K562 (cell line): ENCODE measurements at regions not wholly inside any gene's neighbourhood (a gene's known extent, or its start where the extent isn't known, plus 50 kb on each side); places are given as distances from the start of the nearest gene placed in this dataset.
"Not testable (repeated sequence)": the region's sequence is repeated elsewhere in the genome, so short reads cannot be mapped to it uniquely, and the experiment has no call there.

Experiments used
- ATAC-seq: fragments of 200-7000 bp; cut with Tn5 transposase; 3 replicates; pipeline ENCODE4 v1.9.1; 2020; ENCODE audit warnings: moderate library complexity
- BruUV-seq: library from RNA; stranded (reverse); fragments of 400-500 nt; replicated peaks from 2 replicates; lab custom pipeline; 2021; lab: Mats Ljungman, UMichigan
- CTCF ChIA-PET: fragments of 300-600 bp; formaldehyde crosslinking; extraction: SDS; loops from one replicate; lab custom pipeline; 2021; ENCODE audit warnings: low intra/inter-chr PET ratio; lab: Yijun Ruan, JAX
- POLR2A ChIA-PET: fragments of 300-600, 350-650 bp; sonication (Branson Sonifier 250); formaldehyde crosslinking; extraction: SDS; loops from one replicate; lab custom pipeline; 2021; ENCODE audit warnings: antibody characterized with exemption, inconsistent platforms; lab: Yijun Ruan, JAX
- DNase-seq, 4 experiments: peaks; one replicate each; pipeline versions ENCODE4 v3.0.0 to v3.0.0-alpha.2; 2011 to 2018; ENCODE audit warnings: low spot score in 3 of 4, mixed read lengths in 3 of 4; ENCODE audit errors: extremely low read depth in 1 of 4
- FAIRE-seq: peaks from 2 replicates; lab custom pipeline; 2011; peaks lifted over from hg19 to GRCh38; lab: Jason Lieb, UNC
- H2AFZ ChIP-seq: 2 replicates; pipeline ENCODE4 v1.6.0; 2011; ENCODE audit warnings: low read depth, low read length, control low read depth, inconsistent platforms
- H3K27ac ChIP-seq: fragments of 200-600 bp; 3 replicates; pipeline ENCODE4 v1.8.0; 2011; ENCODE audit warnings: low read depth, mild to moderate bottlenecking, control low read depth, inconsistent platforms, low read length, moderate library complexity, mixed read lengths; ENCODE audit errors: extremely low read depth
- H3K27me3 ChIP-seq, 2 experiments: fragments of 300-600 bp in 1 of 2; 2 replicates in 1 of 2; 3 replicates in 1 of 2; pipeline versions ENCODE4 v1.6.0 to v1.8.0; 2011; ENCODE audit warnings: inconsistent platforms in 2 of 2, low read length in 2 of 2, mild to moderate bottlenecking in 1 of 2, mixed read lengths in 1 of 2, moderate library complexity in 1 of 2; ENCODE audit not compliant: control insufficient read depth in 2 of 2, insufficient read depth in 2 of 2
- H3K36me3 ChIP-seq: fragments of 300-600 bp; 3 replicates; pipeline ENCODE4 v1.8.0; 2011; ENCODE audit warnings: mild to moderate bottlenecking, low read length, inconsistent platforms; ENCODE audit not compliant: control insufficient read depth, insufficient read depth
- H3K4me1 ChIP-seq, 2 experiments: fragments of 200-600 bp in 1 of 2; replicated peaks in 1 of 2; 2 replicates in 1 of 2; 3 replicates in 1 of 2; pipeline versions ENCODE4 v1.5.1 to v1.8.0; 2011; ENCODE audit warnings: inconsistent platforms in 2 of 2, low read length in 2 of 2, mild to moderate bottlenecking in 1 of 2, mixed read lengths in 1 of 2, moderate library complexity in 1 of 2; ENCODE audit not compliant: control insufficient read depth in 2 of 2, insufficient read depth in 2 of 2
- H3K4me2 ChIP-seq: 2 replicates; pipeline ENCODE4 v1.6.1; 2011; ENCODE audit warnings: low read length, control low read depth, inconsistent platforms, mixed read lengths; ENCODE audit not compliant: insufficient read depth
- H3K4me3 ChIP-seq: fragments of 200-600 bp; sonication (generic), shearing (Covaris generic); 2 replicates; pipeline ENCODE4 v1.5.1; 2016; ENCODE audit warnings: control low read depth, inconsistent platforms
- H3K79me2 ChIP-seq: fragments of 200-600 bp; 3 replicates; pipeline ENCODE4 v1.8.0; 2011; ENCODE audit warnings: low read length, inconsistent platforms; ENCODE audit not compliant: control insufficient read depth, insufficient read depth
- H3K9ac ChIP-seq, 2 experiments: 2 replicates each; pipeline versions ENCODE4 v1.6.0 to v1.6.1; 2011; ENCODE audit warnings: low read depth in 2 of 2, low read length in 2 of 2, control low read depth in 1 of 2, inconsistent platforms in 1 of 2, mild to moderate bottlenecking in 1 of 2, mixed read lengths in 1 of 2; ENCODE audit not compliant: insufficient read depth in 1 of 2
- H3K9me1 ChIP-seq: one replicate; pipeline ENCODE4 v1.6.0; 2011; ENCODE audit warnings: inconsistent platforms, mild to moderate bottlenecking, low read length, moderate library complexity; ENCODE audit not compliant: control insufficient read depth, insufficient read depth
- H3K9me3 ChIP-seq: replicated peaks from 2 replicates; pipeline ENCODE4 v1.5.1; 2011; ENCODE audit warnings: low read depth, low read length, inconsistent platforms; ENCODE audit not compliant: control insufficient read depth, insufficient read depth
- H4K20me1 ChIP-seq: replicated peaks from 2 replicates; pipeline ENCODE4 v1.6.1; 2011; ENCODE audit warnings: low read length, inconsistent platforms, mixed read lengths; ENCODE audit not compliant: control insufficient read depth, insufficient read depth
- WGBS: fragments of 100-300 bp; shearing (Covaris generic); methylation state at CpG from one replicate; pipeline ENCODE4 v1.1.6; 2016; ENCODE audit warnings: low coverage, mixed read lengths; ENCODE audit not compliant: insufficient coverage; ENCODE audit errors: missing lambda C conversion rate; 5-methylcytosine and 5-hydroxymethylcytosine counted together
- in situ Hi-C: fragments of 300-500 bp; cut with MboI; formaldehyde crosslinking; loops from 4 replicates; pipeline ENCODE4 v1.15.0; 2018; ENCODE audit warnings: inconsistent platforms, mixed read lengths
- intact Hi-C: fragments of 100-400 bp; cut with micrococcal nuclease; formaldehyde crosslinking; loops from 2 replicates; pipeline ENCODE4 v1.14.2; 2022

DNA sequence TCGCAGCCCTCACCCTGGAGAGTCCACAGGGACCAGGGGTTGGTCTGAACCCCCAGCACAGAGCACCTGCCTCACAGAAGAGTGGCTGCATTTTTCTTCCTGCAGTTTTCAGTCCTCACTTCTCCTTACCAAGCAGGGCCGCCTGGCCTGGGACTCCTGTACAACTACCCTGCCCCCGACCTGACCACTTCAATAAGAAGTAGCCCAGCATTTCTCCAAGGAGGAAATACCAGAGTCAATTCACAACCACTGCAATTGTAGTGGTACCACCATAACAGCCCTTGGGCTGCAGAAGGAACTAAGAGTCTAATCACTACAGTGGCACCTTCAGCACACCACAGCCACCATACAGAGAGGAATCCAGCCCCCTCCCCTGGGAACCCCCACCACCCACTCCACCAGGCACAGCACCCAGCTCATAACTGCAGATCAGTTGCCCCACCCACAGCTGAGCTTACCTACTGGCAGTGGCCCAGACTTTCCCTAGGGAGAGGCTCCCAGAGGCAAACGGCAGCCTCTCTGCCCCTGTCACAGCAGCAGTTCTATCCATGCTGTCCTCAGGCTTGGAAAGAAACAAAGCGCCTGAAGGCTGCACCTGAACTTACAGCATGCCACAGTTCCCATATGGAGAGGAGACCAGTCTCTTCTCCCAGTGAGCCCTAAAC is 223.3 kb upstream of the DUSP22 start:
- H3K27me3 ChIP-seq, H4K20me1 ChIP-seq, H2AFZ ChIP-seq, H3K79me2 ChIP-seq, intact Hi-C loops, in situ Hi-C loops, H3K9me1 ChIP-seq, CTCF ChIA-PET, H3K9me3 ChIP-seq, H3K36me3 ChIP-seq, H3K4me1 ChIP-seq, H3K27ac ChIP-seq, POLR2A ChIA-PET, BruUV-seq, FAIRE-seq, DNase-seq, H3K4me2 ChIP-seq, H3K4me3 ChIP-seq, H3K9ac ChIP-seq: not testable (repeated sequence)
- ATAC-seq: peak; percentile 92
- no CpG with 5 or more reads among the region's 5 CpGs for WGBS
